ENCODE measurements at regions not wholly inside any gene's neighbourhood (a gene's known extent, or its start where the extent isn't known, plus 50 kb on each side); places are given as distances from the start of the nearest gene placed in this dataset.
A peak's percentile ranks its signal among the peaks of the same experiment; 100 is the strongest.

DNA sequence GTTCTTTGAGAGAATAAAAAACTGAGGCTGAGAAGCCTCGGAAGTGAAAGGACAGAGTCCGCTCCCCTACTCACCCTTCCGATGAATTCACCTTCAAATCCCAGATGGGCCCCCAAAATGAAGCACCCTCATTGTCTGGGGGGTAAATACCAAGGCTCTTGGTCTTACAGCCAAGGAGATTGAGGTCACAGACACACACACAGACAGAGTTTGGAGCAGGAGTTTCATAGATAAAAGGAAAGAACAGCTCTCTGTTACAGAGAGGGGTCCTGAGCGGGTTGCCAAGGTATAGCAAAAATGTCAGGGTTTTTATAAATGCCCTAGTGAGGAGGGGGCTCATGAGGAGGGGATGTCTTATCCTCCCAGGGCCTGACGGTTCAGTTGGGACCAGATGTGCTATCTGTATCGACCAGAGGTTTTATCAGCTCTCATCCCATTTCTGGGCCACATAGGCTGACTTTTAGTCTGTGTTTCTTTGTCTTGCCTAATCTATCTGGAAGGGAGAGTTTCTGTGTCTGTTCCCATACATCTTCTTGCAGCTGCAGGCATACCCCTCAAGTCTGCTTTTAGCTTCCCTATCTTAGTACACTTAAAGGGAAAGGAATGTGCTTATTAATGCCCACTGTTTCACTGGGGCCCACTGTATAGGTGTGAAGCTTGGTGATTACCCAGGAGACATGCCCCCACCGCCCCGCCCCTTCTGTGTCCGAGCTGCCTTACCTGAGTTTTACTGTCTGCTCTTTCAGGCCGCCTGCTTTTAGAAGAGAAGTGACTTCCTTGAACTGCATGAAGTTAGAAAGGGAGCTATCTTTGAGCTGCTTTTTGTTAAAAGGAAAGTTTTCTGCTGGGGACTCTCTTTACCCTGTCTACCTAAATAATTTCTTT is 66.8 kb upstream of the ATP11B start:
- Histone ChIP-seq H3K36me3 (ENCODE audit: insufficient read depth, low read length) (no peaks in the 10 kb centered on the region), H3K9ac (ENCODE audit: insufficient read length) (peak overlapping the region; percentile 26), H3K4me3 (no peak overlapping the region), H3K27ac (peak overlapping the region; percentile 7; the same call in 1 of the 2 replicates), H3K9me3 (ENCODE audit: low read depth, low read length) (no peaks in the 10 kb centered on the region)
- DNase-seq (ENCODE audit: low read depth, low spot score), result no peak
- no peak for TF ChIP-seq POLR2AphosphoS5 (IDR thresholded peaks at IDR 0.05; ENCODE audit: borderline replicate concordance, low read depth, low read length)
- no peak for TF ChIP-seq FOXP2 (optimal IDR thresholded peaks at IDR 0.05; ENCODE audit: control extremely low read depth, extremely low read length, insufficient read depth)
- no peak for TF ChIP-seq EZH2 (IDR thresholded peaks at IDR 0.05)

DNA sequence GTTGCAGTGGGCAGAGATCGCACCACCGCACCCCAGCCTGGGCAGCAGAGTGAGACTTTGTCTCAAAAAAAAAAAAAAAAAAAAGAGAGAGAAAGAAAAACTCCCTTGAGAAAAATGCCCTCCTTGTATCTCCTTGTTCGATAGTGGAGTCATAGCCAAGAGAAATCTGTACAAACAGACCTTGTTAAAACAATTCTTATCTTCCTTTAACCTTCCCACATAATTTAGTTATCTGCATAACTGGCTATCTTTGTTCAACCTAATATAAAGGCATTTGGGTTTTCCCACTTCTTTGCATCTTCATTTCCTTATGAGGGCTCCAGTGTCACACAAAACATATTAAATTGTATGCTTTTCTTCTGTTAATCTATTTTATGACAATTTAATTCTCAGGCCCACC is 65.1 kb upstream of the ATP11B start:
- Histone ChIP-seq H3K9ac (ENCODE audit: insufficient read length) (no peak overlapping the region), H3K9me3 (ENCODE audit: low read depth, low read length) (no peaks in the 10 kb centered on the region), H3K4me3 (no peak overlapping the region), H3K27ac (0 out of 2 replicates have a peak overlapping the region, but pooled peaks have one; percentile 1), H3K36me3 (ENCODE audit: insufficient read depth, low read length) (no peaks in the 10 kb centered on the region)
- no peak for DNase-seq (ENCODE audit: low read depth, low spot score)
- no peak for TF ChIP-seq FOXP2 (optimal IDR thresholded peaks at IDR 0.05; ENCODE audit: control extremely low read depth, extremely low read length, insufficient read depth)
- no peak for TF ChIP-seq POLR2AphosphoS5 (IDR thresholded peaks at IDR 0.05; ENCODE audit: borderline replicate concordance, low read depth, low read length)
- no peak for TF ChIP-seq EZH2 (IDR thresholded peaks at IDR 0.05)

DNA sequence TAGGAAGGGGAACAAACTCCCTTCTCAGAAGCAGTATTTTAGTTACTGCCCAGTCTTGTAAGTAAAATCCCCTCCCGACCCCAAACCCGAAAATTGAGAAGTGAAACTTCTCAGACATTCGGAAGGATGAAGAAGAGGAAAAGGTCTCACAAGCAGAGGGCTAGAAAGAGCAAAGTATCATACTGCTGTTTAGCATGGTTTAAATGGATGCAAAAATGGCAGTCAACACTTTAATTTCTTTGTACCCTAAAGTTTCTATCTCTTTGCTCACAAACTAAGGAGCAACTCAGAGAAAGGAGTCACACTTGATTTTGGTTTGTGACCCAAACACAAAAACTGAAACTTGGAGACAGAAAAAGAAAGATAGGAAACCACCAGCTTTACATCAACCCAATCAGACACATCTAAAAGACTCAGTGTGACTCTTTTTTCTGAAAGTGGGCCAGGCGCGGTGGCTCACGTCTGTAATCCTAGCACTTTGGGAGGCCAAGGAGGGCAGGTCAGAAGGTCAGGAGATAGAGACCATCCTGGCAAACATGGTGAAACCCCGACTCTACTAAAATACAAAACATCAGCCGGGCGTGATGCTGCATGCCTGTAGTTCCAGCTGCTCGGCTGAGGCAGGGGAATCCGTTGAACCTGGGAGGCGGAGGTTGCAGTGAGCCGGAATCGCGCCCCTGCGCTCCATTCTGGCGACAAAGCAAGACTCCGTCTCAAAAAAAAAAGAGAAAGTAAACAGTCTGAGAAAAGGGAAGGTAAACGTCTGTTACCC is 63.2 kb upstream of the ATP11B start:
- H3K36me3 ChIP-seq (ENCODE audit: insufficient read depth, low read length), result no peaks in the 10 kb centered on the region
- no peak for DNase-seq (ENCODE audit: low read depth, low spot score)
- TF ChIP-seq EZH2 (IDR thresholded peaks at IDR 0.05) (no peak), POLR2AphosphoS5 (IDR thresholded peaks at IDR 0.05; ENCODE audit: borderline replicate concordance, low read depth, low read length) (no peak), FOXP2 (optimal IDR thresholded peaks at IDR 0.05; ENCODE audit: control extremely low read depth, extremely low read length, insufficient read depth) (no peak)
- no peaks in the 10 kb centered on the region for H3K9me3 ChIP-seq (ENCODE audit: low read depth, low read length)
- H3K4me3 ChIP-seq, result no peak overlapping the region
- no peak overlapping the region for H3K27ac ChIP-seq
- no peak overlapping the region for H3K9ac ChIP-seq (ENCODE audit: insufficient read length)

DNA sequence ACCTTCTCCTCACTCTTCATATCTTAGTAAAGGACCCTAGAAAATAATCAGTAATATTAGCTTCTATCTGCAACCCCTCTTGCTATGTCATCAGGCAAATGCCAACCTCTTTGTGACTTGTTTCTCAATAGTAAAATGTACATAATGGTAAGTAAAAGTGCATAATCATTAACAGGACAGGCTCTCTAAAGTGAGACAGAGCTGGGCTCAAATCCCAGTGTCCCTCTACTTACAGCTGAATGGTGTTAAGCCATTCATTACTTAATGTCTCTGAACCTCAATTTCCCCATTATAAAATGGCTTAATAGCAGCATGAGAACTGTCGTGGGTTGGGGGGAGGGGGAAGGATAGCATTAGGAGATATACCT is 62.6 kb upstream of the ATP11B start:
- TF ChIP-seq FOXP2 (optimal IDR thresholded peaks at IDR 0.05; ENCODE audit: control extremely low read depth, extremely low read length, insufficient read depth) (no peak), POLR2AphosphoS5 (IDR thresholded peaks at IDR 0.05; ENCODE audit: borderline replicate concordance, low read depth, low read length) (no peak), EZH2 (IDR thresholded peaks at IDR 0.05) (no peak)

GRCh38 chr3:182731764-182732163 is 61.5 kb upstream of the ATP11B start:
- H3K9me3 ChIP-seq (ENCODE audit: low read depth, low read length), result no peaks in the 10 kb centered on the region
- no peaks in the 10 kb centered on the region for H3K36me3 ChIP-seq (ENCODE audit: insufficient read depth, low read length)
- DNase-seq (ENCODE audit: low read depth, low spot score), result no peak
- no peak overlapping the region for H3K9ac ChIP-seq (ENCODE audit: insufficient read length)
- H3K27ac ChIP-seq, result no peak overlapping the region
- no peak for TF ChIP-seq EZH2 (IDR thresholded peaks at IDR 0.05)
- no peak for TF ChIP-seq FOXP2 (optimal IDR thresholded peaks at IDR 0.05; ENCODE audit: control extremely low read depth, extremely low read length, insufficient read depth)
- H3K4me3 ChIP-seq, result no peak overlapping the region

More for the DNA sequence above, 62.6 kb upstream of the ATP11B start:
- H3K36me3 ChIP-seq (ENCODE audit: insufficient read depth, low read length), result no peaks in the 10 kb centered on the region
- H3K9ac ChIP-seq (ENCODE audit: insufficient read length), result no peak overlapping the region
- DNase-seq (ENCODE audit: low read depth, low spot score), result no peak
- H3K9me3 ChIP-seq (ENCODE audit: low read depth, low read length), result no peaks in the 10 kb centered on the region
- H3K4me3 ChIP-seq, result no peak overlapping the region
- H3K27ac ChIP-seq, result no peak overlapping the region

GRCh38 chr3:182732232-182733015 is 60.9 kb upstream of the ATP11B start:
- H3K4me3 ChIP-seq, result no peak overlapping the region

DNA sequence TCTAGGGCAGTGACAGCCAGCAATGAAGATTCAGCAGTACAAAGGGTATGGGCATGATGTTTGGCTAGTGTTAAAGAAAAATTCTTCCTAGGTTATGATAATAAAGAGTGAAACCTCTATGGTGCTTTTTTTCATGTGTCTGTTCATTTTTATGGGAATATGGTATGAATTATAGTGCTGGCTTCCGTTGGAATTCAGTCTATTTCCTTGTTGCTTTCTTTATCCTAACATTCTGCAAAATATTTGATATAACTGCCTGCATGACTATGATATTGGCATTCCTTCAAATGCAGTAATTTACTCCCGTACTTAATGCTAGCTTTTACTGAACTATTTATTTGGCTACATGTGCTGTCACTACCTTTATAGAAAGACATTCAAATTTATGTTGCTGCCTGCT is 57.6 kb upstream of the ATP11B start:
- no peaks in the 10 kb centered on the region for H3K9me3 ChIP-seq (ENCODE audit: low read depth, low read length)
- H3K36me3 ChIP-seq (ENCODE audit: insufficient read depth, low read length), result no peaks in the 10 kb centered on the region
- peak overlapping the region; percentile 66 for H3K4me3 ChIP-seq
- H3K27ac ChIP-seq, result peak overlapping the region; percentile 99
- TF ChIP-seq FOXP2 (optimal IDR thresholded peaks at IDR 0.05; ENCODE audit: control extremely low read depth, extremely low read length, insufficient read depth) (no peak), POLR2AphosphoS5 (IDR thresholded peaks at IDR 0.05; ENCODE audit: borderline replicate concordance, low read depth, low read length) (no peak; the same call in 1 of the 2 replicates)
- H3K9ac ChIP-seq (ENCODE audit: insufficient read length), result peak overlapping the region; percentile 58
- DNase-seq (ENCODE audit: low read depth, low spot score), result peak; percentile 94

More at GRCh38 chr3:182732232-182733015, 60.9 kb upstream of the ATP11B start:
- no peak for DNase-seq (ENCODE audit: low read depth, low spot score)
- no peaks in the 10 kb centered on the region for H3K36me3 ChIP-seq (ENCODE audit: insufficient read depth, low read length)
- TF ChIP-seq EZH2 (IDR thresholded peaks at IDR 0.05), result no peak
- no peak for TF ChIP-seq POLR2AphosphoS5 (IDR thresholded peaks at IDR 0.05; ENCODE audit: borderline replicate concordance, low read depth, low read length)
- no peak for TF ChIP-seq FOXP2 (optimal IDR thresholded peaks at IDR 0.05; ENCODE audit: control extremely low read depth, extremely low read length, insufficient read depth)
- no peak overlapping the region for H3K9ac ChIP-seq (ENCODE audit: insufficient read length)
- no peak overlapping the region for H3K27ac ChIP-seq
- no peaks in the 10 kb centered on the region for H3K9me3 ChIP-seq (ENCODE audit: low read depth, low read length)

- TF ChIP-seq POLR2AphosphoS5 (IDR thresholded peaks at IDR 0.05; ENCODE audit: borderline replicate concordance, low read depth, low read length), result no peak
- no peak for TF ChIP-seq FOXP2 (optimal IDR thresholded peaks at IDR 0.05; ENCODE audit: control extremely low read depth, extremely low read length, insufficient read depth)
- TF ChIP-seq EZH2 (IDR thresholded peaks at IDR 0.05), result no peak
- Histone ChIP-seq H3K36me3 (ENCODE audit: insufficient read depth, low read length) (no peaks in the 10 kb centered on the region), H3K4me3 (no peak overlapping the region), H3K9me3 (ENCODE audit: low read depth, low read length) (no peaks in the 10 kb centered on the region), H3K9ac (ENCODE audit: insufficient read length) (no peak overlapping the region), H3K27ac (no peak overlapping the region)
- DNase-seq (ENCODE audit: low read depth, low spot score), result no peak
Observed at GRCh38 chr3:182737825-182738224, 55.5 kb upstream of the ATP11B start.
